Gastroesophageal sphincter (tissue), 3 donors: ENCODE measurements at regions not wholly inside any gene's neighbourhood (a gene's known extent, or its start where the extent isn't known, plus 50 kb on each side); places are given as distances from the start of the nearest gene placed in this dataset.

Source experiments
- POLR2A ChIP-seq, 2 donors: fragments of 450-650 bp; IDR thresholded peaks; one replicate each; pipeline ENCODE4 v1.6.1; 2017; ENCODE audit warnings: antibody characterized with exemption in 2 of 2, mild to moderate bottlenecking in 2 of 2, moderate library complexity in 1 of 2
- TF ChIP-seq, protein P1 (sequence below), 4 experiments: fragments of 200-600 bp in 2 of 4; fragments of 450-650 bp in 2 of 4; sonication (generic) in 1 of 4; IDR thresholded peaks; one replicate each; pipeline ENCODE4 v1.5.1; 2017 to 2019; ENCODE audit warnings: antibody characterized with exemption in 4 of 4, mild to moderate bottlenecking in 2 of 4, moderate library complexity in 2 of 4

GRCh38 chr14:86305058-86305457, 775.1 kb downstream of the FLRT2 start:
- TF ChIP-seq, protein P1, sequence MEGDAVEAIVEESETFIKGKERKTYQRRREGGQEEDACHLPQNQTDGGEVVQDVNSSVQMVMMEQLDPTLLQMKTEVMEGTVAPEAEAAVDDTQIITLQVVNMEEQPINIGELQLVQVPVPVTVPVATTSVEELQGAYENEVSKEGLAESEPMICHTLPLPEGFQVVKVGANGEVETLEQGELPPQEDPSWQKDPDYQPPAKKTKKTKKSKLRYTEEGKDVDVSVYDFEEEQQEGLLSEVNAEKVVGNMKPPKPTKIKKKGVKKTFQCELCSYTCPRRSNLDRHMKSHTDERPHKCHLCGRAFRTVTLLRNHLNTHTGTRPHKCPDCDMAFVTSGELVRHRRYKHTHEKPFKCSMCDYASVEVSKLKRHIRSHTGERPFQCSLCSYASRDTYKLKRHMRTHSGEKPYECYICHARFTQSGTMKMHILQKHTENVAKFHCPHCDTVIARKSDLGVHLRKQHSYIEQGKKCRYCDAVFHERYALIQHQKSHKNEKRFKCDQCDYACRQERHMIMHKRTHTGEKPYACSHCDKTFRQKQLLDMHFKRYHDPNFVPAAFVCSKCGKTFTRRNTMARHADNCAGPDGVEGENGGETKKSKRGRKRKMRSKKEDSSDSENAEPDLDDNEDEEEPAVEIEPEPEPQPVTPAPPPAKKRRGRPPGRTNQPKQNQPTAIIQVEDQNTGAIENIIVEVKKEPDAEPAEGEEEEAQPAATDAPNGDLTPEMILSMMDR (IDR thresholded peaks at IDR 0.05): no peak
- no peak for TF ChIP-seq POLR2A (IDR thresholded peaks at IDR 0.05)
